Right lobe of liver (tissue), 4 donors: ENCODE measurements at regions not wholly inside any gene's neighbourhood (a gene's known extent, or its start where the extent isn't known, plus 50 kb on each side); places are given as distances from the start of the nearest gene placed in this dataset.

Source experiments
- POLR2A ChIP-seq: fragments of 450-650 bp; IDR thresholded peaks from one replicate; pipeline ENCODE4 v1.6.1; 2017; ENCODE audit warnings: antibody characterized with exemption, mild to moderate bottlenecking
- TF ChIP-seq, protein P1 (sequence below), 4 donors: fragments of 200-600 bp in 3 of 4; fragments of 450-650 bp in 1 of 4; IDR thresholded peaks; one replicate each; pipeline versions ENCODE4 v1.5.1 to v1.8.0; 2016 to 2022; ENCODE audit warnings: antibody characterized with exemption in 4 of 4, mild to moderate bottlenecking in 2 of 4
- donor health status: DM: no; HTN: no; CAD: no.
- donor health status: DM: no; HTN: no; CAD: no.
- donor health status: DM: no; HTN: yes; CAD: no.

DNA sequence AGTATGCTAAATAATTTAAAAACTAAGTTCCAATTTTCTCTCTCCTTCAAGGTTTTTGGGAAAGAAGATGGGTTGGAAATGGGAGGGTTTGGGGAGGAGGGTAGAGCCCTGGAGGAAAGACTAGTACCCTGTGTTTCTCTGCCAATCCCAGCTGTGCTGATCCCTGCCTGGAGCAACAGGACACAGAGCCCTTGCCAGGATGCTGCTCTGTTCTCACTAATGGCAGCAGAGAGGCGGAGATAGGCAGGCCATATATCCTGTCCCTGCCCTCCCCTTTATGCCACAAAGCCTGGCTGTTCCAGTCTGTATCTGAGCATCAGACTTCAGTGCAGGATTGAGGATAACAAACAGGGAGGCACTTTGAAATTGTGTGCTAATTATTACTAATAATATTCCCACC, 99.0 kb downstream of the C12orf75 start:
- no peak for TF ChIP-seq POLR2A
- TF ChIP-seq, protein P1, sequence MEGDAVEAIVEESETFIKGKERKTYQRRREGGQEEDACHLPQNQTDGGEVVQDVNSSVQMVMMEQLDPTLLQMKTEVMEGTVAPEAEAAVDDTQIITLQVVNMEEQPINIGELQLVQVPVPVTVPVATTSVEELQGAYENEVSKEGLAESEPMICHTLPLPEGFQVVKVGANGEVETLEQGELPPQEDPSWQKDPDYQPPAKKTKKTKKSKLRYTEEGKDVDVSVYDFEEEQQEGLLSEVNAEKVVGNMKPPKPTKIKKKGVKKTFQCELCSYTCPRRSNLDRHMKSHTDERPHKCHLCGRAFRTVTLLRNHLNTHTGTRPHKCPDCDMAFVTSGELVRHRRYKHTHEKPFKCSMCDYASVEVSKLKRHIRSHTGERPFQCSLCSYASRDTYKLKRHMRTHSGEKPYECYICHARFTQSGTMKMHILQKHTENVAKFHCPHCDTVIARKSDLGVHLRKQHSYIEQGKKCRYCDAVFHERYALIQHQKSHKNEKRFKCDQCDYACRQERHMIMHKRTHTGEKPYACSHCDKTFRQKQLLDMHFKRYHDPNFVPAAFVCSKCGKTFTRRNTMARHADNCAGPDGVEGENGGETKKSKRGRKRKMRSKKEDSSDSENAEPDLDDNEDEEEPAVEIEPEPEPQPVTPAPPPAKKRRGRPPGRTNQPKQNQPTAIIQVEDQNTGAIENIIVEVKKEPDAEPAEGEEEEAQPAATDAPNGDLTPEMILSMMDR (IDR thresholded peaks at IDR 0.05) = no peak
